GM12878 (cell line): ENCODE measurements at regions not wholly inside any gene's neighbourhood (a gene's known extent, or its start where the extent isn't known, plus 50 kb on each side); places are given as distances from the start of the nearest gene placed in this dataset.

ENCODE experiments used
- ATAC-seq: fragments of 200-7000 bp; cut with Tn5 transposase; 3 replicates; pipeline ENCODE4 v1.9.1; 2020; ENCODE audit warnings: mild to moderate bottlenecking, moderate library complexity
- BruUV-seq: library from RNA; stranded (reverse); fragments of 400-500 nt; replicated peaks from 2 replicates; lab custom pipeline; 2021; lab: Mats Ljungman, UMichigan
- CTCF ChIA-PET: fragments of 300-600 bp; sonication (Branson Sonifier 250); formaldehyde crosslinking; extraction: SDS; loops from one replicate; lab custom pipeline; 2021; ENCODE audit warnings: inconsistent platforms; lab: Yijun Ruan, JAX
- POLR2A ChIA-PET: fragments of 350-600 bp; formaldehyde crosslinking; extraction: SDS; loops from one replicate; lab custom pipeline; 2021; ENCODE audit warnings: inconsistent platforms; lab: Charles Lee
- RAD21 ChIA-PET: fragments of 300-600 bp; sonication (Branson Sonifier 250); formaldehyde crosslinking; loops from one replicate; lab custom pipeline; 2023; ENCODE audit warnings: antibody characterized with exemption; ENCODE audit not compliant: unreplicated experiment; lab: Charles Lee
- SMC1A ChIA-PET: fragments of 300-600 bp; sonication (Branson Sonifier 250); formaldehyde crosslinking; loops from one replicate; lab custom pipeline; 2023; ENCODE audit not compliant: unreplicated experiment, uncharacterized antibody; lab: Charles Lee
- DNase-seq: peaks from one replicate; pipeline ENCODE4 v3.0.0-alpha.2; 2011; ENCODE audit warnings: low read depth, low spot score
- FAIRE-seq: peaks from 3 replicates; lab custom pipeline; 2011; peaks lifted over from hg19 to GRCh38; lab: Jason Lieb, UNC
- H2AFZ ChIP-seq: 2 replicates; pipeline ENCODE4 v1.6.0; 2011; ENCODE audit warnings: low read depth, low read length, control low read depth; ENCODE audit not compliant: control insufficient read depth
- H3K27ac ChIP-seq: 2 replicates; pipeline ENCODE4 v1.5.1; 2011; ENCODE audit warnings: control low read depth; ENCODE audit not compliant: control insufficient read depth, insufficient read depth
- H3K27me3 ChIP-seq, 2 experiments: replicated peaks in 1 of 2; 2 replicates each; pipeline versions ENCODE4 v1.6.0 to v1.6.1; 2011; ENCODE audit warnings: low read length in 1 of 2; ENCODE audit not compliant: control insufficient read depth in 2 of 2, insufficient read depth in 2 of 2
- H3K36me3 ChIP-seq, 2 experiments: 2 replicates each; pipeline ENCODE4 v1.5.1; 2011; ENCODE audit warnings: low read length in 1 of 2; ENCODE audit not compliant: control insufficient read depth in 2 of 2, insufficient read depth in 2 of 2
- H3K4me1 ChIP-seq: 2 replicates; pipeline ENCODE4 v1.6.1; 2011; ENCODE audit warnings: mild to moderate bottlenecking, low read length, moderate library complexity, mixed read lengths; ENCODE audit not compliant: control insufficient read depth, insufficient read depth
- H3K4me2 ChIP-seq: 2 replicates; pipeline ENCODE4 v1.6.0; 2011; ENCODE audit warnings: control low read depth; ENCODE audit not compliant: control insufficient read depth, insufficient read depth
- H3K4me3 ChIP-seq: fragments of 200-600 bp; sonication (generic); 2 replicates; pipeline ENCODE4 v1.5.1; 2016
- H3K79me2 ChIP-seq: 2 replicates; pipeline ENCODE4 v1.6.0; 2011; ENCODE audit warnings: low read length; ENCODE audit not compliant: control insufficient read depth, insufficient read depth
- H3K9ac ChIP-seq: 2 replicates; pipeline ENCODE4 v1.8.0; 2011; ENCODE audit warnings: low read length, control low read depth, mixed read lengths; ENCODE audit not compliant: control insufficient read depth, insufficient read depth
- H3K9me3 ChIP-seq: replicated peaks from 3 replicates; pipeline ENCODE4 v1.5.1; 2011; ENCODE audit warnings: mild to moderate bottlenecking, low read length; ENCODE audit not compliant: control insufficient read depth, insufficient read depth
- H4K20me1 ChIP-seq: 2 replicates; pipeline ENCODE4 v1.6.0; 2011; ENCODE audit not compliant: control insufficient read depth, insufficient read depth
- RAD51 ChIP-seq: fragments of 450-650 bp; IDR thresholded peaks from 2 replicates; pipeline ENCODE4 v1.6.1; 2016; ENCODE audit warnings: moderate library complexity, mild to moderate bottlenecking, inconsistent platforms
- SUZ12 ChIP-seq: fragments of 200-600 bp; sonication (generic); IDR thresholded peaks from one replicate; pipeline ENCODE4 v1.6.1; 2018; ENCODE audit warnings: antibody characterized with exemption, mild to moderate bottlenecking; ENCODE audit not compliant: unreplicated experiment
- WGBS: methylation state at CpG from one replicate; pipeline ENCODE4 v1.1.6; 2016; ENCODE audit warnings: low lambda C conversion rate; ENCODE audit not compliant: insufficient replicate concordance, insufficient coverage; ENCODE audit errors: missing lambda C conversion rate; 5-methylcytosine and 5-hydroxymethylcytosine counted together
- in situ Hi-C: fragments of 300-500 bp; cut with MboI; formaldehyde crosslinking; loops from 9 replicates; pipeline ENCODE4 v1.14.3; 2018; ENCODE audit warnings: mixed read lengths
- intact Hi-C: fragments of 100-400 bp; cut with micrococcal nuclease; formaldehyde crosslinking; loops from one replicate; pipeline ENCODE4 v1.14.2; 2022; ENCODE audit not compliant: unreplicated experiment
- TF ChIP-seq, protein P1 (sequence below): fragments of 450-650 bp; IDR thresholded peaks from 2 replicates; pipeline ENCODE4 v1.6.1; 2018; ENCODE audit warnings: borderline replicate concordance, mild to moderate bottlenecking; ENCODE audit not compliant: partially characterized antibody
- TF ChIP-seq, protein P2 (sequence below): IDR thresholded peaks from 2 replicates; pipeline ENCODE4 v1.6.1; 2012; ENCODE audit warnings: low read length, inconsistent platforms
- TF ChIP-seq, protein P3 (sequence below): fragments of 450-650 bp; formaldehyde crosslinking; IDR thresholded peaks from 2 replicates; pipeline ENCODE4 v1.5.0; 2022; ENCODE audit warnings: mild to moderate bottlenecking, missing genetic modification characterization

DNA sequence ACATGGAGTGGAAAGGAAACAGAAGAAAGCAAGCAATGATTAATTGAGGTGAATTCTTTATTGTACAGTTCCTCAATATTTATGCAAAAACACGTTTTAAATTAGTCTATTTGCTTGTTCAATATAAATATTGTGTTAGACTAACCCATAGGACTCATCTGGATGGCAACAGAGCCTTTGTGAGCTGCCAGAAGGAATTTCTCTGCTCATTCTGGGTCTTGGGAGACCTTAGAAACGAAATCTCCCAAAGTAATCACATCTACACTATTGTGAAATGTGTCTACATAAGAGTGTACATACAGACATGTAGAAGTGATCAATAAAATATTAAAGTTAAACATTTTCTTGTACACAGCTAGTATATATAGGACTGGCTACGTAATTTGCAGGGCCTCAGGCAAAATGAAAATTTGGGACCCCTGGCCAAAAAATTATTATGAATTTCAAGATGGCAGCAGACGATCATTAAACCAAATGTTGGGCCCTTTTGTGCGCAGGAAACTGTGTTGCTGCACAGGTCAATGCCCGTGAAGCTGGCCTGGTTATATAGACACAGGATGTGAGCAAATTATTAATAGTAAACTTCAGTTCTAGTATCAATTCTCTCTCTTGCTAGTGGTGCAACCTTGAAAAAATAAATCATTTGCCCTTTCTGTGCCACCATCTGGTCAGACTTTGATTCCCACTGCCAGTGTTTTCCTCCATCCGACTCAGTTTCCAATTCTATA is 83.3 kb downstream of the MINAR1 start (continued):
- TF ChIP-seq, protein P1, sequence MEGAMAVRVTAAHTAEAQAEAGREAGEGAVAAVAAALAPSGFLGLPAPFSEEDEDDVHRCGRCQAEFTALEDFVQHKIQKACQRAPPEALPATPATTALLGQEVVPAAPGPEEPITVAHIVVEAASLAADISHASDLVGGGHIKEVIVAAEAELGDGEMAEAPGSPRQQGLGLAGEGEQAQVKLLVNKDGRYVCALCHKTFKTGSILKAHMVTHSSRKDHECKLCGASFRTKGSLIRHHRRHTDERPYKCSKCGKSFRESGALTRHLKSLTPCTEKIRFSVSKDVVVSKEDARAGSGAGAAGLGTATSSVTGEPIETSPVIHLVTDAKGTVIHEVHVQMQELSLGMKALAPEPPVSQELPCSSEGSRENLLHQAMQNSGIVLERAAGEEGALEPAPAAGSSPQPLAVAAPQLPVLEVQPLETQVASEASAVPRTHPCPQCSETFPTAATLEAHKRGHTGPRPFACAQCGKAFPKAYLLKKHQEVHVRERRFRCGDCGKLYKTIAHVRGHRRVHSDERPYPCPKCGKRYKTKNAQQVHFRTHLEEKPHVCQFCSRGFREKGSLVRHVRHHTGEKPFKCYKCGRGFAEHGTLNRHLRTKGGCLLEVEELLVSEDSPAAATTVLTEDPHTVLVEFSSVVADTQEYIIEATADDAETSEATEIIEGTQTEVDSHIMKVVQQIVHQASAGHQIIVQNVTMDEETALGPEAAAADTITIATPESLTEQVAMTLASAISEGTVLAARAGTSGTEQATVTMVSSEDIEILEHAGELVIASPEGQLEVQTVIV = no peak

DNA sequence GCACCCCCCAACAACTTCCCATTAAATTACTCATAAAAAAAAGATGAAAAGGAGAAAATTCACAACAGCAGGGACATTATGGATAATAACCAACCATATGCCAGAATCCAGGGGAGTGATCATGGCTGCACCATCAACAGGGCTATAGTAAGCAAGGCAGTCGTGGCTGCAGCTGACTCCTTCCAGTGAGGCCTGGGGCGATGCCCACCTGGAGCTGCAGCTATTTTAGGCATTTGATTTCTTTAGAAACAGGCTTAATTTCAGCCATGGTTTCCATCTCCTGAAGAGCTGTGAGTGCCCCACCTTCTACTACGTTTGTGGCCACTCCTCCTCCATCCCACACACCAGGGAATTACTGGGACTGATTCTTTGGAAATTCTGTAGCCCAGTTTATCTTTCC is 84.0 kb downstream of the MINAR1 start:
- no peak overlapping the region for H3K9ac ChIP-seq
- DNase-seq (no peak), FAIRE-seq (no peak)
- no peaks in the 10 kb centered on the region; a peak in 1 of 4 replicates for H3K27me3 ChIP-seq
- no peaks in the 10 kb centered on the region for H3K4me1 ChIP-seq
- SMC1A ChIA-PET = no interaction called here
- no peak overlapping the region for H3K4me2 ChIP-seq
- RAD21 ChIA-PET = no interaction called here
- no peaks in the 10 kb centered on the region for H3K79me2 ChIP-seq
- no peak overlapping the region for H2AFZ ChIP-seq
- POLR2A ChIA-PET = no interaction called here
- TF ChIP-seq, protein P2, sequence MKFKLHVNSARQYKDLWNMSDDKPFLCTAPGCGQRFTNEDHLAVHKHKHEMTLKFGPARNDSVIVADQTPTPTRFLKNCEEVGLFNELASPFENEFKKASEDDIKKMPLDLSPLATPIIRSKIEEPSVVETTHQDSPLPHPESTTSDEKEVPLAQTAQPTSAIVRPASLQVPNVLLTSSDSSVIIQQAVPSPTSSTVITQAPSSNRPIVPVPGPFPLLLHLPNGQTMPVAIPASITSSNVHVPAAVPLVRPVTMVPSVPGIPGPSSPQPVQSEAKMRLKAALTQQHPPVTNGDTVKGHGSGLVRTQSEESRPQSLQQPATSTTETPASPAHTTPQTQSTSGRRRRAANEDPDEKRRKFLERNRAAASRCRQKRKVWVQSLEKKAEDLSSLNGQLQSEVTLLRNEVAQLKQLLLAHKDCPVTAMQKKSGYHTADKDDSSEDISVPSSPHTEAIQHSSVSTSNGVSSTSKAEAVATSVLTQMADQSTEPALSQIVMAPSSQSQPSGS = no peak
- TF ChIP-seq SUZ12 = no peak
- TF ChIP-seq, protein P3, sequence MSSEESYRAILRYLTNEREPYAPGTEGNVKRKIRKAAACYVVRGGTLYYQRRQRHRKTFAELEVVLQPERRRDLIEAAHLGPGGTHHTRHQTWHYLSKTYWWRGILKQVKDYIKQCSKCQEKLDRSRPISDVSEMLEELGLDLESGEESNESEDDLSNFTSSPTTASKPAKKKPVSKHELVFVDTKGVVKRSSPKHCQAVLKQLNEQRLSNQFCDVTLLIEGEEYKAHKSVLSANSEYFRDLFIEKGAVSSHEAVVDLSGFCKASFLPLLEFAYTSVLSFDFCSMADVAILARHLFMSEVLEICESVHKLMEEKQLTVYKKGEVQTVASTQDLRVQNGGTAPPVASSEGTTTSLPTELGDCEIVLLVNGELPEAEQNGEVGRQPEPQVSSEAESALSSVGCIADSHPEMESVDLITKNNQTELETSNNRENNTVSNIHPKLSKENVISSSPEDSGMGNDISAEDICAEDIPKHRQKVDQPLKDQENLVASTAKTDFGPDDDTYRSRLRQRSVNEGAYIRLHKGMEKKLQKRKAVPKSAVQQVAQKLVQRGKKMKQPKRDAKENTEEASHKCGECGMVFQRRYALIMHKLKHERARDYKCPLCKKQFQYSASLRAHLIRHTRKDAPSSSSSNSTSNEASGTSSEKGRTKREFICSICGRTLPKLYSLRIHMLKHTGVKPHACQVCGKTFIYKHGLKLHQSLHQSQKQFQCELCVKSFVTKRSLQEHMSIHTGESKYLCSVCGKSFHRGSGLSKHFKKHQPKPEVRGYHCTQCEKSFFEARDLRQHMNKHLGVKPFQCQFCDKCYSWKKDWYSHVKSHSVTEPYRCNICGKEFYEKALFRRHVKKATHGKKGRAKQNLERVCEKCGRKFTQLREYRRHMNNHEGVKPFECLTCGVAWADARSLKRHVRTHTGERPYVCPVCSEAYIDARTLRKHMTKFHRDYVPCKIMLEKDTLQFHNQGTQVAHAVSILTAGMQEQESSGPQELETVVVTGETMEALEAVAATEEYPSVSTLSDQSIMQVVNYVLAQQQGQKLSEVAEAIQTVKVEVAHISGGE (CRISPR knock-in tag) = no peak
- no peak for TF ChIP-seq RAD51
- TF ChIP-seq, all 136 proteins: peak for 0
- in situ Hi-C loops (no loop called here), intact Hi-C loops (no loop called here)
- Histone ChIP-seq H3K9me3 (no peaks in the 10 kb centered on the region), H4K20me1 (no peaks in the 10 kb centered on the region), H3K4me3 (no peak overlapping the region), H3K36me3 (no peaks in the 10 kb centered on the region), H3K27ac (no peak overlapping the region)
- no peak for ATAC-seq
- CTCF ChIA-PET = no interaction called here
- WGBS = 0% methylated on average over 3 of the region's 3 CpGs
- no TSS peak for BruUV-seq
